NT2/D1 (cell line): ENCODE measurements at regions not wholly inside any gene's neighbourhood (a gene's known extent, or its start where the extent isn't known, plus 50 kb on each side); places are given as distances from the start of the nearest gene placed in this dataset.

ENCODE experiments used
- DNase-seq: peaks from one replicate; pipeline ENCODE4 v3.0.0-alpha.2; 2011; ENCODE audit warnings: low read depth, low spot score
- H3K27me3 ChIP-seq: 2 replicates; pipeline ENCODE4 v1.6.0; 2011; ENCODE audit warnings: mild to moderate bottlenecking; ENCODE audit not compliant: insufficient read length, insufficient read depth
- H3K36me3 ChIP-seq: 2 replicates; pipeline ENCODE4 v1.6.1; 2011; ENCODE audit warnings: mild to moderate bottlenecking, low read length, mixed read lengths; ENCODE audit not compliant: insufficient read depth, insufficient read length
- H3K4me1 ChIP-seq: 2 replicates; pipeline ENCODE4 v1.5.1; 2011; ENCODE audit not compliant: insufficient read depth, insufficient read length
- H3K4me3 ChIP-seq: 2 replicates; pipeline ENCODE4 v1.5.1; 2011; ENCODE audit warnings: low read depth; ENCODE audit not compliant: insufficient read length
- H3K9ac ChIP-seq: 2 replicates; pipeline ENCODE4 v1.6.0; 2011; ENCODE audit warnings: low read depth; ENCODE audit not compliant: insufficient read length
- H3K9me3 ChIP-seq: 2 replicates; pipeline ENCODE4 v1.5.1; 2011; ENCODE audit warnings: mild to moderate bottlenecking, low read length; ENCODE audit not compliant: insufficient read depth
- SUZ12 ChIP-seq: IDR thresholded peaks from 2 replicates; pipeline ENCODE4 v1.6.1; 2011; ENCODE audit not compliant: insufficient read length, insufficient read depth; ENCODE audit errors: extremely low read depth
- YY1 ChIP-seq: IDR thresholded peaks from 2 replicates; pipeline ENCODE4 v1.6.1; 2011; ENCODE audit not compliant: insufficient read length, insufficient read depth
- ZNF274 ChIP-seq: IDR thresholded peaks from 2 replicates; pipeline ENCODE4 v1.6.1; 2011; ENCODE audit warnings: mild to moderate bottlenecking, low read depth, low read length

- H3K9ac ChIP-seq = no peak overlapping the region
- no peaks in the 10 kb centered on the region for H3K36me3 ChIP-seq
- TF ChIP-seq YY1 (no peak), ZNF274 (no peak), SUZ12 (no peak)
- DNase-seq = peak; percentile 28
- no peaks in the 10 kb centered on the region for H3K4me1 ChIP-seq
- no peaks in the 10 kb centered on the region for H3K27me3 ChIP-seq
- H3K9me3 ChIP-seq = no peaks in the 10 kb centered on the region
- no peak overlapping the region for H3K4me3 ChIP-seq
These were observed 273.9 kb downstream of the IGSF11 start for GRCh38 chr3:118760585-118761290.

GRCh38 chr3:118761291-118761606 lies 273.4 kb downstream of the IGSF11 start:
- TF ChIP-seq SUZ12 = no peak
- Histone ChIP-seq H3K9ac (no peak overlapping the region), H3K4me3 (no peak overlapping the region), H3K36me3 (no peaks in the 10 kb centered on the region), H3K9me3 (no peaks in the 10 kb centered on the region), H3K27me3 (no peaks in the 10 kb centered on the region), H3K4me1 (no peaks in the 10 kb centered on the region)
- no peak for DNase-seq

GRCh38 chr3:118765636-118766305 lies 268.9 kb downstream of the IGSF11 start:
- H3K9ac ChIP-seq = no peak overlapping the region
- no peak overlapping the region for H3K4me3 ChIP-seq
- H3K9me3 ChIP-seq = no peaks in the 10 kb centered on the region
- no peak for DNase-seq
- no peaks in the 10 kb centered on the region for H3K4me1 ChIP-seq
- TF ChIP-seq SUZ12 (no peak), YY1 (no peak), ZNF274 (no peak)
- H3K27me3 ChIP-seq = no peaks in the 10 kb centered on the region
- H3K36me3 ChIP-seq = no peaks in the 10 kb centered on the region

GRCh38 chr3:118766306-118766669 lies 268.4 kb downstream of the IGSF11 start:
- Histone ChIP-seq H3K36me3 (no peaks in the 10 kb centered on the region), H3K4me3 (no peak overlapping the region), H3K9ac (no peak overlapping the region), H3K4me1 (no peaks in the 10 kb centered on the region), H3K9me3 (no peaks in the 10 kb centered on the region), H3K27me3 (no peaks in the 10 kb centered on the region)
- no peak for TF ChIP-seq ZNF274
- no peak for TF ChIP-seq SUZ12
- TF ChIP-seq YY1 = no peak
- no peak for DNase-seq

GRCh38 chr3:118772036-118772435 lies 262.6 kb downstream of the IGSF11 start:
- Histone ChIP-seq H3K36me3 (no peaks in the 10 kb centered on the region), H3K27me3 (no peaks in the 10 kb centered on the region), H3K4me3 (no peak overlapping the region), H3K9ac (no peak overlapping the region), H3K9me3 (no peaks in the 10 kb centered on the region), H3K4me1 (no peaks in the 10 kb centered on the region)
- TF ChIP-seq SUZ12 (no peak), ZNF274 (no peak), YY1 (no peak)
- DNase-seq = no peak

GRCh38 chr3:118772547-118773011 lies 262.1 kb downstream of the IGSF11 start:
- no peak for TF ChIP-seq YY1
- TF ChIP-seq ZNF274 = no peak
- TF ChIP-seq SUZ12 = no peak
- no peak overlapping the region for H3K4me3 ChIP-seq
- DNase-seq = peak; percentile 30
- H3K4me1 ChIP-seq = no peaks in the 10 kb centered on the region
- no peak overlapping the region for H3K9ac ChIP-seq
- no peaks in the 10 kb centered on the region for H3K9me3 ChIP-seq
- no peaks in the 10 kb centered on the region for H3K27me3 ChIP-seq
- no peaks in the 10 kb centered on the region for H3K36me3 ChIP-seq

DNA sequence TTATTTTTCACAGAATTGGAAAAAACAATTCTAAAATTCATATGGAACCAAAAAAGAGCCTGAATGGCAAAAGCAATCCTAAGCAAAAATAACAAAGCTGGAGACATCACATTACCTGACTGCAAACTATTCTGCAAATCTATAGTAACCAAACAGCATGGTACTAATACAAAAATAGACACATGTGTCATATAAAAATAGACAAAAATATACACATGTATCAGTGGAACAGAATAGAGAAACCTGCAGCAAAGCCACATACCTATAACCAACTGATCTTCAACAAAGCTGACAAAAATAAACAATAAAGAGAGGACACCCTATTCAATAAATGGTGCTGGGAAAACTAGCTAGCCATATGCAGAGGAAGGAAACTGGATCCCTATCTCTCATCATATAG lies 259.6 kb downstream of the IGSF11 start:
- H3K27me3 ChIP-seq = no peaks in the 10 kb centered on the region
- H3K4me3 ChIP-seq = no peak overlapping the region
- H3K9me3 ChIP-seq = no peaks in the 10 kb centered on the region
- no peak for TF ChIP-seq ZNF274
- no peak for TF ChIP-seq SUZ12
- no peak for TF ChIP-seq YY1
- H3K9ac ChIP-seq = no peak overlapping the region
- no peaks in the 10 kb centered on the region for H3K4me1 ChIP-seq
- DNase-seq = no peak
- H3K36me3 ChIP-seq = no peaks in the 10 kb centered on the region
